NCI-H1436 treated with DMSO at 0.1 percent for 48 hours (cell line): ENCODE measurements at regions not wholly inside any gene's neighbourhood (a gene's known extent, or its start where the extent isn't known, plus 50 kb on each side); places are given as distances from the start of the nearest gene placed in this dataset.

Experiments
- DNase-seq: peaks from one replicate; lab custom pipeline; 2025; lab: John Stamatoyannopoulos, UW

DNA sequence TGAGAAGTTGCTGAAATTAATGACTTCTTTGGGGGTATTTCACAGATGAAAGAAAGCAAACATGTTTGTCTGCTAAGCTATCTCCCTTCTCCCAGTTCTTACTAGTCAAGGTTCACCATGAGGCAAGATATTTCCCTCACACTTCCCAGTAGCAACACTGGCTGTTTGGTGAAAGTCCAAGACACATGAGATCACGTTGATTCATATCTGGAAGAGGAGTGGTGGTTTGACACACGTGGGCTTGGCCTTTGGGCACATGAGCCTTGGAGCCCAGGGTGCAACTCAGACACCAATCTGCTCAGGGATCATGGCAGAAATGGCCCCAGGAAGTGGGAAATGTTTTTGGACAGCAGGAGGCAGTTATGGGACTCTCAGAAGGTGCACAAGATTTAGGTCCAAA lies 66.1 kb upstream of the APCDD1 start:
- DNase-seq, result no peak

DNA sequence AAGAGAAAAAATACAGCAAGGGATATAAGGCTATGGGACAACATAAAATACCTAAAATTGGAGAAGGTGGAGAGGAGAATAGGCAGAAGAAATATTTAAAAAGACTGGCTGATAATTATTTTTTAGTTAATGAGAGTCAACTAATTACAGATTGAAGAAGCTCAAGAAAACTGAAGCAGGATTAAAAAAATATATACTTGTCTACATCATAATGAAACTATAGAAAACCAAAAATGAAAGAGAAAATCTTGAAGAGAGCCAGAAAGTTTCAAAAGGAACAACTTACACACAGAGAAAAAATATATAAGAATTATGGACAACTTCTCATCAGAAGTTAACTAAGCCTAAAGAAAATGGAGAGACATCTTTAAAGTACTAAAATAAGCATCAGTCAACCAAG lies 62.9 kb upstream of the APCDD1 start:
- DNase-seq, result no peak

DNA sequence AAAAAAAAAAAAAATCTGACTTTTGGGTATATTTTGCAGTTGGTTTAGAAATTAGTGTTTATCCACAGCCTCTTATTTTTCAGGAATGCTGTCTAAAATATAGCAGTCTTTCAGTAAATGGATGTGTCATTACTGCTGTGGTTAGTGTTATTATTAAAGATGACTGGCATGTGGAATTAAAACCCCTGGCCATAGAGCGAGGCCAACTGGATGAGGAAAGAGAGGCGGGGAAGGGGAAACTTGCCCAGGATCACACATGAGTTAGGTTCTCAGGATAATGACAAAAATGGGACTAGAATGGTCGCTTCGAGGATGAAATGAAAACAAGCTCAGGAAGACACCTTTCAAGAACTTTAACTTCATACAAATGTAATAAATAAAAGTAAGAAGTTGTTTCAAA lies 57.4 kb upstream of the APCDD1 start:
- no peak for DNase-seq

DNA sequence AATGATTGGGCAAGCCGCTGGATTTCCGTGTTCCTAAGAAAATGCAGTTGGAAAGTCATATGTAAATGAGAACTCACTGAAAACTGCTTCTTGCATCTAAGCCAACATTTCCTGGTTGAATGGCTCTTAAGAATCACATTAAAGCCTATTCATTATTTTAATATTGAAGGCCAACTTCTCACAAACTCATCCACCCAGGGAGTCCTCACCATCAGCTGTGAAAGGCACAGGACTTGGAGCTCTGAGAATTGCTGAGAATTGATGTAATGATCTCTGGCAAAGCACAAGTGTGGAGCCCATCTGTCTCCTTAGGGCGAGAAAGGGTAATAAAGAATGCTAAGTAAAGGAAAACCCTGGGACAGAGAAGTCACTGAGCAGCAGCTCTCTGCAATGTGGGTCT lies 55.9 kb upstream of the APCDD1 start:
- no peak for DNase-seq

DNA sequence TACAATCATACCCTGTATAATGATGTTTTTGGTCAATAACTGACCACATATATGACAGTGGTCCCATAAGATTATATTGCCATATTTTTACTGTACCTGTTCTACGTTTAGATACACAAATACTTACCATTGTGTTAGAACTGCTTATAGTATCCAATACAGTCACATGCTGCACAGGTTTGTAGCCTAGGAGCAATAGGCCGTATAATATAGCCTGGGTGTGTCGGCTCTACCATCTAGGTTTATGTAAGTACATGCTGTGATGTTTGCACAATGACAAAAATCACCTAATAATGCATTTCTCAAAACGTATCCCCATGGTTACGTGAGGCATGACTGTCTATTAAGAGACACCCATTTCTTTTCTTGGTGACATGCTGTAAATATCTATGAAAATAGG lies 55.0 kb upstream of the APCDD1 start:
- DNase-seq, result no peak

DNA sequence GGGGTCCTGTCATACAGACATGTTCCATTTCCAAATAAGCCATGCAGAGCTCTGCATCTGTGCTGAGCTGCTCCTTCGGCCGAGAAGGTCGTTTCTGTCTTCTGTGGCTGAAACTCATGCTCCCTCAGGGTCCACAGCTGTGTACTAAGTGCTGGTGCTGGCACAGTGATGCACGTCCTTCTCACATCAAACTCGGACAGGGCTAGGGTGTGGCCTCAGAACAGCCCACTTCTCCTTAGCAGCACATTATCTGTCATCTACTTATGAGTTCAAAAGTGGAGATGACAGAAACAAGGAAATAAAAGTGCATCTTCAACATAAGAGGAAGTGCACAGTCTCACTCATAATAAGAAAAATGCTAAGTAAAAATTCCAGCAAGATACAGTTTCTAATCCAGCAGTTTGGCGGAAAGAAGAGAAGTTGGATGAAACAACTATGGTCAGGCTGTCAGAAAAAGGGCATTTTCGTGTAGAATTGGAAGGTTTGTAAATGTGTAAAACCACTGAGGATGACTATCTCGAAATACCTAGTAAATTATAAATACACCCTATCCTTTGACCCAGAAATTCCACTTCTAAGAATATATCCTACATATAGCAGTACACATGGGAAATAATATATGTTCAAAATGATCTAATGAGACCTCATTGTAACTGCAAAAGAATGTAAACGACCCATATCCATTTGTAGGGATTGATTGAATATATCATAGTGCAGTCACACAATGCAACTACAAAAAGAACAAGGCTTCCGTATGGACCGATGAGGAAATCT lies 53.7 kb upstream of the APCDD1 start:
- no peak for DNase-seq

DNA sequence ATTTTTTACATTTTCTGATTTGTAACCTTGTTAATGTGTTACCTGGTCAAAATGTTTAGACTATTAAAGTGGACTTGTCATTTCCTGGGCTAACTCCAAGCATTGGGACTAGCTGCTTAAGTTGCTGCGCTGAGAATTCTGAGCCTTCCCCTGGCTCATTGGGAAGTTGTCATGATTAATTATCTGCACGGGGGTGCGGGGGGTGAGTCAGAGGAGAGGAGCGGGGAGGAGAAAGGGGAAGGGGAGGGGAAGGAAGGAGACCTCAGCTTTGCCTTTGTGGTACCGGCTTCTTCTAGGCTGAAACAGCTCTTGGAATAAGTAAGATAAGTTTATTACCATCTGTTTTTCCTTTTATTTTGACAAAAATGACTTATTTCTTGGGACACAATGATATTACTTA lies 52.9 kb upstream of the APCDD1 start:
- DNase-seq, result no peak

DNA sequence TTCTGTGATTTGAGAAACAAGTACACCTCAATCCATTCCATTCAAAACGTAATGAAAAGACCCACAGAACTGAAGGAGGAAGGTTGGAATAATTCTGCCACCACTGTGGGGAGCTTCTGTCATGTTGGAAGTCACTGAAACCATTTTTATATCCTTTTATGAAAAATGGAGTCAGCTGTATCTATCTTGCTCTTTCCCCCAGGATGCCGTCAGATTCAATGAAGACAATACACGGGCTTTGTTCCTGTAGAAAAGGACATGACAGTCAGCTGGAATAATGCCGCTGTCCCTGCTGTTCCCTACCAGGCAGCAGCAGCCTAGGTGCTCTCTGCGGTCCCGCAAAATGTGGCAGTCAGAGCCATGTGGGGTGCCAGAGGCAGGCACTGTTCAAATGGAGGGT lies 52.5 kb upstream of the APCDD1 start:
- no peak for DNase-seq

DNA sequence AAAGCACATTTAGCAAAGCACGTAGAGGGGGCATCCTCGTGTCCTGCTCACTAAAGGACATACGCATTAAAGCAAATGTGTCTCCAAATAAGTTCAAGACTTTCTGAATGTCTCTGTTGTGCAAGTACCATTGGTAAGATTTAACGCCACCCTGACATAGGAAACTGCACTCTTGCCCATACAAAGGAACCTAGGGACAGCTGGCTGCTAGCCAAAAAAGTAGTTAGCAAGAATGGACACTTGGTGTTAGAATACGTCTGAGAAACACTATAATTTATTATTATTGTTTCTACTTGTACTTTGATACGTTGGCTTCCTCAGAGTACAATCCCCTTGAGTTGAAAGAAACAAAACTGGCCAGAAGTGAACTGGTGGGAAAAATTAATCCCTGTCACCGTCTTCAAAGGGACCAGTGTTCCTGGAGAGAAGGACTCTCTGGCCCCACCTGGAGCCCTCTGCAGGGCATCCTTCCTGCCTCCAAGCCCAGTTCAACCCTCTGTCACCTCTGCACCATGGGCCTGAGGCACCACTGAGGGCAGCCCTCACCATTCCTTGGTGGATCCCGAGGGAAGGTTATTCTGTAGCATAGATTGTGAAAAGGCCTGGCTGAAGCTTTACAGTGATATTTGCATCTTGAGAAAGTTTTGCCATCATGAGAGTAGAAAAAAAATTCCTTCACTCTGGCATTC lies 51.4 kb upstream of the APCDD1 start:
- DNase-seq, result no peak

DNA sequence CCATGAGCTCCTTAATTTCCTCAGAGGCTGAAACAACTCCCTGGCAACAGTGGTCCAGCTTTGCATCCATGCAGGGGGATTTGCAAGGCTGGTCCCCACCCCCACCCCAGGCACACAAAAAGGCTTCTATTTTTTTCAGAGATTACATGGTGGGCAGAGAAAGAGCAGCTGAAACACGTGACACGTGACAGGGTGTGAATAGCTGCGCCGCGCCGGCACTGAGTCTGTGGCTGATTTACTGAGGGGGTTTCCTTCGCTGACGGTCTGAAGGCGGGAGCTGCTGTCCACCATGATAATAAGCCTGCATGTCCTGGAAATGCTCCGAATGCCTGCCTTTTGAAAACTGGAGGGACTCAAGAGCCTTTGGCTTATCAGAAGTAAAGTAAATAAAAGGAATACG lies 50.7 kb upstream of the APCDD1 start:
- DNase-seq, result no peak

DNA sequence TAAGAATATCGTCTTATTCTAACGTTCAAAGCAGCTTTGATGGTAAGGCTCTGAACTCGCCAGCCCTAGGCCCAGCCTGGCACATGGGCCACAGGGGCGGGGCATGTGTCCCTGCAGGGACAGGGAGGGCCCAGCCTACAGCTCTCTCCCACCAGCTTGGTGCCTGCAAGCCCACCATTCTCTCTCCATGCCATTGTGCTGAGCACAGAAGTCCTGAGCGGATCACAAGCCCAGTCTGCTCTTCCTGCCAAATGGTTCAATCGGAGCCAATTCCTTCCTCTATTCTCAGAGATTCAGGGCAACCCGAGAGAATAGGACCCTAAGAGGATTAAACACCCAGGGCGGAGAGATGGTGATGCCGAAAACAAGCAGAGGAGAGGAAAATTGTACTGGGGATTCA lies 50.3 kb upstream of the APCDD1 start:
- DNase-seq, result no peak
